Forelimb muscle (tissue), 1 donor: ENCODE measurements at regions not wholly inside any gene's neighbourhood (a gene's known extent, or its start where the extent isn't known, plus 50 kb on each side); places are given as distances from the start of the nearest gene placed in this dataset.

Source experiments
- DNase-seq: peaks from one replicate; pipeline ENCODE4 v3.0.0-alpha.2; 2013; ENCODE audit warnings: low read depth

DNA sequence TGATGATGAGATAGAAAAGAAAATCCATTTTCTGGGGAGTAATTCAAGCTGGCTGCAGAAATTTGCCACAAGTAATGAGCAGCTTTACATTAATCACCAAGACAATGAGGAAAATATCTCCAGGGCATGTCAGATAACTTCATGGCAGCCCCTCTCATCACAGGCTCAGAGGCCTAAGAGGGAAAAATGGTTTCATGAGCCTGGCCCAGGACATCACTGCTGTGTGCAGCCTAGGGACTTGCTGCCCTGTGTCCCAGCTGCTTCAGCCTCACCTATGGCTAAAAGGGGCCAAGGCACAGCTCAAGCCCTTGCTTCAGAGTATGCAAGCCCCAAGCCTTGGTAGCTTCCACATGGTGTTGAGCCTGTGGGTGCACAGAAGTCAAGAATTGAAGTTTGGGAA, 161.7 kb downstream of the OPA1 start:
- no peak for DNase-seq

DNA sequence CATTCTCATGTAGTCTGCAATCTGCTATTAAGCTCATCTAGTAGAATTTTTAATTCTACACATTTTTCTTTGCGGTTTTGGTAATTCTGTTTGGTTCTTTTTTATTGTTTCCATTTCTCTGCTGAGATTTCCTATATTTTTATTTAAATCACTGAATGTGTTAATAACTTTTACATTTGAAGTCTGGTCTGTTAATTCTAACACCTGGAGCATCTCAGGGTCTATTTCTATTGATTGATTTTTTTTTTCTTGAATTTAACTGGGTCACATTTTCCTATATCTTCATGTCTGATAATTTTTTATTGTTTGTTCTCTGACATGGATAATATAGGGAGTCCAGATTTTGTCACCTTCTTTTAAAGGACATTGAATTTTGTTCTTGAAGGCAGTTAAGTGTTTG, 163.5 kb downstream of the OPA1 start:
- no peak for DNase-seq

GRCh38 chr3:193757457-193757856, 164.4 kb downstream of the OPA1 start:
- no peak for DNase-seq

DNA sequence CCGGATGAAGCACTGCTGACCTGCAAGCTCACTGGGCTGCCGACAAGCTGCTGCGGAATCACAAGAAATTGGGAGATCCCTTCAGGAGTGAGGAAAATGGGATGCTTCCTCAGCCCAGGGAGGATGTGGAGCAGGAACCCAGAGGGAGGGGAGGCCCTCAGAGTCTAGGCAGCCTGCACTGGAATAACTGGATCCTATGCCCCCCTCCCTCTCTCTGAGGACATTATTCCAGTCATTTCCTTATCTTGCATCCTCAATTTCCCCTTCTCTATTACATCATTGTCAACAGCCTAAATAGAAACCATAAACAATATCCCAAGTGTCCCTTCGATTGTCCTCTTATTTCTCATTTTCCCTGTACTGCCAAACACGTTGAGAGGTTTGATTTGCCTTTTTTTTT, 169.0 kb downstream of the OPA1 start:
- no peak for DNase-seq

- DNase-seq, result no peak
Measured at GRCh38 chr3:193762657-193763056, 169.6 kb downstream of the OPA1 start.

- DNase-seq, result no peak
Measured at GRCh38 chr3:193764959-193765358, 172.0 kb downstream of the OPA1 start.

- no peak for DNase-seq
Measured at GRCh38 chr3:193767353-193768069, 174.5 kb downstream of the OPA1 start.

DNA sequence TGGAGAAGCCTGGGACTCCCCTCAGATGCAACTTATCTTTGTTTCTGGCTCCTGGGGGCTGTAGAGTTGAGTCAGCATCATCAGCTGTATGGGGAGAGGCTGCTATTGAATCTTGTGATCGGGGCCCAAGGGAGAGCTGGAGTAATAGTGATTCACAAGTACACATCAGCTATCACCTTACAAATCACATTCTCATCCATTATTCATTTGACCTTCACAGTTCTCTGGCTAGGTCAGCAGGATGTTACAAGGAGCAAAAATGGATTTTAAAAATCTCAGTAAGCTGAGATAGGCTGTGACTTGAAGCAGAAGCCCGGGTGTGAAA, 175.0 kb downstream of the OPA1 start:
- no peak for DNase-seq

DNA sequence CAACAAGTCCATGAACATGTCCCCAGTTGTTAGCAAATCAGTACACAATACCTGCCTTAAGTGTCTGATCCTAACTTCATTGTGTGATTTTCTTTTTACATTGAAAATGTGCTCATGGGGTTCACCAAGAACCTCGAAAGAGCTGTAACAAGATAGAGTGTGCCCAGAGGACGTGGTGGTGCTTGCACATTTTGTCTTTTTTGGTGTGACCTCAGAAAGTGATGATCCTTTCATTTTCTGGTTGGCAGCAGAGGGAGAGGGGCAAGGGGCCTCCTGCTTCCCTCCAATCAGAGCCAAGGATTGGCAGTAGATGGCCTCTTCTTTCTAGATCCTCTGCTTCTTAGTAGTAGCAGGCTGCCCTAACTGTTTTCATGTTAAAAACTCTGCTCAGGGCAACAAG, 176.4 kb downstream of the OPA1 start:
- no peak for DNase-seq

DNA sequence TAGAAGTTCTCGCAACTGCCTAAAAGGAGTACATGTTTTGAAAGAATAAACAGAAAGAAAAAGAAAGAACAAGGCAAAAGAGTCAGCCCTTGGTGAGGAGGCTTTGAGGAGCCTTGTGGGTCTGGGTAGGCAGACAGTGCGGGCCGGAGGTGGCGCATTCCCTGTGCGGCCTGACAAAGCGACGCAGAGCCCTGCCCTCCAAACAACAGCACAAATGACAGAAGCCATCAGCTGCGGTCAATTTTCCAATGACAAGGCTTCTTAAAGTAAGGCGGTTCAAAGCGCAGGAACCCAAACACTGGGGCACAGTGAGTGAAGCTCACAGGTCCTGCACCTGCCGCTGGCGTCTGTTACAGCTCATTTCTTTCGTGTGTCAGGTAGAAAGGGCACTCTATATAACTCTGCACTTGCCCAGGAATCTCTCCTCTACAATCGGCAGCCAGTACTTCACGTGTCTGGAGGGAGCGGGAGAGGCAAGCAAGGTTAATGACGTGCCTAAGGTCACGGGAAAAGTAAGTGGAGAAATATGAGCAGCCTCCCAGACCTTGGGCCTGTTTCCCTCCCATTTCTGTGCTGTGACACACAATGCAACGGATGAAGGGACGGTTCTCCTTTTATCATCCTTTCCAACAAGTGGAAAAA, 178.1 kb downstream of the OPA1 start:
- DNase-seq, result no peak

GRCh38 chr3:193771653-193772421, 178.8 kb downstream of the OPA1 start:
- no peak for DNase-seq

DNA sequence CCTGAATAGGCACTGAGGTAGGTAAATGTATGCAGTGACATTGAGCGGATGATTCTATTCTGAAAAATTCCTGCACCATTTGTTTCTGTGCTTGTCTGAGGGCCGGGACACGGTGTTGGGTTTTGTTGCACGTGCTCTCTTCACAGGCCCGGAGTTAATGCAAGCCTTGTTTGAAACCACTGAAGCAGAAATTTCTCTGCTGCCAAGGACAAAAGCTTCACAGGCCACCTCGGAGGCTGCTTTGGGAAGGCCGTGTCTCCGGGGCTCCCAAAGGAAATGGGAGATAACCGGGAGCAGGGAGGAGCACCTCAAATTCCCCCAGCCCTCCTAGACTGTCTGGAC, 179.4 kb downstream of the OPA1 start:
- no peak for DNase-seq

GRCh38 chr3:193773266-193774220, 180.5 kb downstream of the OPA1 start:
- no peak for DNase-seq

DNA sequence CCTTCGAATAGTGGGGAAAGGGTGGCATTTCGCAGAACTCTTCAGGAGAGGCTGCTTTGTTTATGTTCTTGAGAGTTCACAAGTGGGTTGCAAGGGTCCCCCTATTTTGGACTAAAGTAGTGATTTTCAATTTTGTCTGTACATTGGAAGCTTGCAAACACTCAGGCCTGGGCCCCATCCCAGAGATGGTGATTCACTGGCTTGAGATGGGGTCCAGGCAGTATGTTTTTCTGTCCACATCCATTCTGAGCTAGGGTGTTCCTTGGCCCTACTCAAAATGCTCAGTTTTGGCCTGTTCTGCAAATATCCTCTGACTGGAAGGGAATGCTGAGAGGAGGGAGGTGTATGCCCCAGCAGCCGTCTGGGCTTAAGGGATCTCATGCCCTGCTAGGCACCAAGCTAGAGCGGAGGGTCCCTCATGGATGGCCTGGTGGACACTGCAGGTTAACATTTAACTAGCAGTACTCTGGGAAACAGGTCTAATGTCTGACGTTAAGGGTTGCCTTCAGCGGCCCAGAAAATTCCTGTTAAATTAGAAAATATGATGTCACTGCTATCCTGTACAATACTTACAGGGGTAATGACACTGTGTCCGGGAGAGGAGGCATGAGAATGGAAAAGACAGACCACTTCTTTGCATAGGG, 181.4 kb downstream of the OPA1 start:
- no peak for DNase-seq

- DNase-seq, result no peak
Measured at GRCh38 chr3:193774916-193775285, 181.9 kb downstream of the OPA1 start.

DNA sequence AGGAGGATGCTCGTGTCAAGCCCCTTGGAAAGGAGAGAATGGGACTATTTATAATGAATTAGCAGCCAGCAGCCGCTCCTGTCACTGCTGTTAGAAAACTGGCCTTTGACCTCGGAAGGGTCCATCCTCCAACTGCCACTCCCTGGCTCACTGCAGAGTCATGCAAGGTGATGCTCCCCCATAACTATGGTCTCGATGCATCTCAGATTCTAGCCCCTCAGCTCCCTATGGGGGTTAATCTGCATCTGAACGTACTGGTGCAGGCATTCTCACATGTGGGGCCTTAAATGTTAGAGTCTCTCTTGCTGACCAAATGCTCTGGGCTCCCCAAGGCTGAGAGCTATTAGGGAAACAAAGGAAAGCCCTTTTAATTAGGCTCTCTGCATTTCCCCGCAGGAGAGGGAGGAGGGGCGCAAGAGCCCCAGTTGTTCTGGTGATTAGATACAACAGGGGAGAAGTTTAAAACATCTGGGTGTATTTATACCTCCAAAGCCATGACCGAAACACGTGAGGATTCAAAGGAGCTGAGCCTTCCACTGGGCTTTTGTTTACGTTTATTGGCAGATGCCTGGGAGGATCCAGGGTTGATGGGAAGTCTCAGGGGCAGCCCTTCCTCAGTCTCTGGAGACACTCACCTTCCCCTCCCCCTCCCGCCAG, 182.5 kb downstream of the OPA1 start:
- no peak for DNase-seq

- DNase-seq, result no peak
Measured at GRCh38 chr3:193776626-193777358, 183.8 kb downstream of the OPA1 start.

DNA sequence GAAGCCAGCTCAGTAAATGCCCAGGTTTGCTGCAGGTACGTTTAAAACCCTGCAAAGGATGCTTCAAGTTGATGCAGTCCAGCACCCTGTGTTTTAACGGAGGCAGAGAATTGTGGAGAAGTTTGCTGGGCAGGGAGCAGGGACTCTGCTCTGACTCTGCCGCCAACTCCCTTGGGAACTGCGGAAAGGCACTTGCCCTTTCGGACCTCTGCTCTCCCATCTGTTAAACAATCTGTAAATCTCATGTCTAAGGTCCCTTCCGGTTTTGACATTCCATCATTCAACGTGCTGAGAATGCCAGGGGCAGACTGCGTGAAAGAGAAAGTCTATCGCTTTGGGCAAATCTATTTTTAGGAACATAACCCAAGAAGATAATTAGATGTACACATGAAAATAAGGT, 184.5 kb downstream of the OPA1 start:
- DNase-seq, result no peak

- DNase-seq, result no peak
Measured at GRCh38 chr3:193778676-193779075, 185.7 kb downstream of the OPA1 start.

DNA sequence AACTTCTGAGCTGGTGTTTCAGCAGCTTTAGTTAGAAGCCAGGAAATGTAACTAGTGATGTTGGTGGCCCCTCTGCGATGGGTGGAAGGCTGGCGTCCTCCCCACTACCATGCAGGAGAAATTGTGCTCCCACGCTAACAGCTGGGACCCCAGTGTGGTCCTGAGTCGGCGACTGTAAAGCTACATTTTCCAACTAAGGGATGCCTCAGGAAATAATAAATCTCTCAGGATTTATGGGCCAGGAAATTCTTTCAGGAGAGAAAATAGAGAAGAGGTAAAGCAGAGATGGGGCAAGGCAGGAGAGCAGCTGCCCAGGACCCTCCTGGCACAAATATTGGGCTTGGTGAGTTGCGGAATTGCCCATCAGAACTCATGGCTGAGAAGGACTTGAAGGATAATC, 186.9 kb downstream of the OPA1 start:
- no peak for DNase-seq
